Prostate gland (tissue), 2 donors: ENCODE measurements at regions not wholly inside any gene's neighbourhood (a gene's known extent, or its start where the extent isn't known, plus 50 kb on each side); places are given as distances from the start of the nearest gene placed in this dataset.

Source experiments
- DNase-seq: peaks from one replicate; pipeline ENCODE4 v3.0.0-alpha.2; 2019; ENCODE audit warnings: low spot score
- H3K27ac ChIP-seq, 2 donors: fragments of 200-600 bp; sonication (generic); 2 replicates each; pipeline ENCODE4 v1.5.1; 2017 to 2019
- H3K27me3 ChIP-seq: fragments of 200-600 bp; sonication (generic); replicated peaks from 2 replicates; pipeline ENCODE4 v1.5.1; 2019; ENCODE audit not compliant: insufficient read depth
- H3K36me3 ChIP-seq, 2 donors: fragments of 200-600 bp; sonication (generic); 1 replicate in 1 of 2; 2 replicates in 1 of 2; pipeline versions ENCODE4 v1.5.1 to v1.8.1; 2017 to 2019
- H3K4me1 ChIP-seq: fragments of 200-600 bp; sonication (generic); replicated peaks from 2 replicates; pipeline ENCODE4 v1.5.1; 2019
- H3K4me3 ChIP-seq, 2 donors: fragments of 200-600 bp; sonication (generic); 2 replicates each; pipeline ENCODE4 v1.5.1; 2017 to 2019
- H3K9me3 ChIP-seq: fragments of 200-600 bp; sonication (generic); 2 replicates; pipeline ENCODE4 v1.5.1; 2017
- POLR2A ChIP-seq: fragments of 450-650 bp; IDR thresholded peaks from one replicate; pipeline ENCODE4 v1.6.1; 2016; ENCODE audit warnings: antibody characterized with exemption, mild to moderate bottlenecking
- POLR2AphosphoS5 ChIP-seq: sonication (generic); formaldehyde crosslinking; IDR thresholded peaks from one replicate; pipeline ENCODE4 v1.6.1; 2017; ENCODE audit warnings: antibody characterized with exemption
- WGBS: methylation state at CpG from one replicate; pipeline ENCODE4 v1.1.5; 2018; 5-methylcytosine and 5-hydroxymethylcytosine counted together
- intact Hi-C: fragments of 100-400 bp; cut with DNase I; formaldehyde crosslinking; loops from one replicate; pipeline ENCODE4 v1.14.2; 2022
- TF ChIP-seq, protein P1 (sequence below), 4 experiments: fragments of 200-600 bp in 2 of 4; fragments of 450-650 bp in 2 of 4; sonication (generic) in 2 of 4; IDR thresholded peaks; 1 replicate in 3 of 4; 2 replicates in 1 of 4; pipeline ENCODE4 v1.5.1; 2016 to 2019; ENCODE audit warnings: antibody characterized with exemption in 4 of 4, mild to moderate bottlenecking in 2 of 4, moderate library complexity in 2 of 4

- no peak for DNase-seq
- Histone ChIP-seq H3K4me1 (no peaks in the 10 kb centered on the region), H3K27me3 (no peaks in the 10 kb centered on the region), H3K27ac (no peak overlapping the region), H3K9me3 (no peaks in the 10 kb centered on the region), H3K4me3 (no peak overlapping the region), H3K36me3 (no peaks in the 10 kb centered on the region)
- intact Hi-C loops, result no loop called here
- no peak for TF ChIP-seq POLR2A
- no peak for TF ChIP-seq POLR2AphosphoS5
- TF ChIP-seq, protein P1, sequence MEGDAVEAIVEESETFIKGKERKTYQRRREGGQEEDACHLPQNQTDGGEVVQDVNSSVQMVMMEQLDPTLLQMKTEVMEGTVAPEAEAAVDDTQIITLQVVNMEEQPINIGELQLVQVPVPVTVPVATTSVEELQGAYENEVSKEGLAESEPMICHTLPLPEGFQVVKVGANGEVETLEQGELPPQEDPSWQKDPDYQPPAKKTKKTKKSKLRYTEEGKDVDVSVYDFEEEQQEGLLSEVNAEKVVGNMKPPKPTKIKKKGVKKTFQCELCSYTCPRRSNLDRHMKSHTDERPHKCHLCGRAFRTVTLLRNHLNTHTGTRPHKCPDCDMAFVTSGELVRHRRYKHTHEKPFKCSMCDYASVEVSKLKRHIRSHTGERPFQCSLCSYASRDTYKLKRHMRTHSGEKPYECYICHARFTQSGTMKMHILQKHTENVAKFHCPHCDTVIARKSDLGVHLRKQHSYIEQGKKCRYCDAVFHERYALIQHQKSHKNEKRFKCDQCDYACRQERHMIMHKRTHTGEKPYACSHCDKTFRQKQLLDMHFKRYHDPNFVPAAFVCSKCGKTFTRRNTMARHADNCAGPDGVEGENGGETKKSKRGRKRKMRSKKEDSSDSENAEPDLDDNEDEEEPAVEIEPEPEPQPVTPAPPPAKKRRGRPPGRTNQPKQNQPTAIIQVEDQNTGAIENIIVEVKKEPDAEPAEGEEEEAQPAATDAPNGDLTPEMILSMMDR (IDR thresholded peaks at IDR 0.05), result no peak
- 93% methylated on average over 1 of the region's 1 CpG for WGBS
These were observed 66.2 kb upstream of the BEND6 start for GRCh38 chr6:56888687-56889086.

DNA sequence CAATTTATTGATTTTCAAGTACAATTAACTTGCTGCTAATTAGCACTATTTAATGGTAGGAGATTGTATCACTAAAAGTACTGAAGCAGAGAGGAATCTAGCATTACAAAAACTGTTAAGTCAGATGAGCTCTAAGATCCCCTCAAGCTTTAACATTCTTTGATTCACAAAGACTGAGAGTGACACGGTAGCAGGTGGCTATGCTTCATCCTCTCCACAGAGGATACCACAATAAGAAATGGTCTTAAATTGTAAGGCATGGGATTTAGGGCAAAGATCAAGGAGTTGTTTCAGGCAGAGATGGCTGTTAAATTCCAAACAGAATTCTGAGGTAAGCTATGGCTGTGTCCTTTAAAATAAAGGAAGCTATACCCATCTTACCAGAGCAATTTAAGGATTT, 67.8 kb upstream of the BEND6 start:
- intact Hi-C loops, result no loop called here
- no peaks in the 10 kb centered on the region for H3K36me3 ChIP-seq
- WGBS, result 62% methylated on average over 1 of the region's 1 CpG

GRCh38 chr6:56877922-56878321, 77.0 kb upstream of the BEND6 start:
- TF ChIP-seq POLR2A (no peak), POLR2AphosphoS5 (no peak)
- TF ChIP-seq, protein P1 (IDR thresholded peaks at IDR 0.05), result no peak
- Histone ChIP-seq H3K27ac (no peak overlapping the region), H3K36me3 (no peaks in the 10 kb centered on the region), H3K4me1 (no peaks in the 10 kb centered on the region), H3K27me3 (no peaks in the 10 kb centered on the region), H3K4me3 (no peak overlapping the region), H3K9me3 (no peaks in the 10 kb centered on the region)
- WGBS, result 82% methylated on average over 2 of the region's 2 CpGs
- DNase-seq, result no peak
- intact Hi-C loops, result no loop called here

More for the DNA sequence above, 67.8 kb upstream of the BEND6 start:
- Histone ChIP-seq H3K27ac (no peak overlapping the region), H3K9me3 (no peaks in the 10 kb centered on the region), H3K4me3 (no peak overlapping the region), H3K4me1 (no peaks in the 10 kb centered on the region), H3K27me3 (no peaks in the 10 kb centered on the region)
- no peak for DNase-seq
- no peak for TF ChIP-seq POLR2A
- TF ChIP-seq, protein P1 (IDR thresholded peaks at IDR 0.05), result no peak
- no peak for TF ChIP-seq POLR2AphosphoS5

GRCh38 chr6:56875961-56876360, 78.9 kb upstream of the BEND6 start:
- H3K27ac ChIP-seq, result no peak overlapping the region
- H3K27me3 ChIP-seq, result no peaks in the 10 kb centered on the region
- no peak for DNase-seq
- no peaks in the 10 kb centered on the region for H3K4me1 ChIP-seq
- intact Hi-C loops, result no loop called here
- H3K9me3 ChIP-seq, result no peaks in the 10 kb centered on the region
- WGBS, result 92% methylated on average over 5 of the region's 5 CpGs
- no peak overlapping the region for H3K4me3 ChIP-seq
- no peak for TF ChIP-seq POLR2A
- TF ChIP-seq, protein P1 (IDR thresholded peaks at IDR 0.05), result no peak
- TF ChIP-seq POLR2AphosphoS5, result no peak
- H3K36me3 ChIP-seq, result no peaks in the 10 kb centered on the region

DNA sequence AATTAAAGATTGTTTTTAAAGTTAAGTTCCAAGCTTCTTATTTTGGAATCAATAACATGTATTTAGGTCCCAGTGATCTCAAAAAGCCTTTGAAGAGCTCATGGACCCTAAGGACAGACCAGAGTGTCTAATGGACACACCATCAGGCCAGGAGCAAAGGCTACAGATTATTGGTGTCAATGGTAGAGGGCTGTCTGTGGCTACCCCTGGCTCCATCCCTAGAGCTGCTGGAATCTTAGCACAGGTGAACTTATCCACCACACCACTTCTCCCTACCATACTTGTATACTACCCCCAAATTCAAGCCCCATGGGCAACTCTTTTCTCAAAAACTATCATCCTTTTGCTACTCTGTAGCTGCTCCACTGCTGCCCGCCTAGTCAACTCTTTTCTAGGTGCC, 79.4 kb upstream of the BEND6 start:
- DNase-seq, result no peak
- no peaks in the 10 kb centered on the region for H3K4me1 ChIP-seq
- no peak overlapping the region for H3K27ac ChIP-seq
- WGBS, result 100% methylated on average over 1 of the region's 1 CpG
- intact Hi-C loops, result no loop called here
- no peaks in the 10 kb centered on the region for H3K36me3 ChIP-seq
- TF ChIP-seq POLR2AphosphoS5 (no peak), POLR2A (no peak)
- TF ChIP-seq, protein P1 (IDR thresholded peaks at IDR 0.05), result no peak
- no peaks in the 10 kb centered on the region for H3K27me3 ChIP-seq
- no peak overlapping the region for H3K4me3 ChIP-seq
- H3K9me3 ChIP-seq, result no peaks in the 10 kb centered on the region
